Mesothelial cell of epicardium (in vitro differentiated cells): ENCODE measurements at regions not wholly inside any gene's neighbourhood (a gene's known extent, or its start where the extent isn't known, plus 50 kb on each side); places are given as distances from the start of the nearest gene placed in this dataset.

Source experiments
- DNase-seq, 2 experiments: peaks; one replicate each; pipeline ENCODE4 v3.0.0; 2021; ENCODE audit warnings: low spot score in 2 of 2; ENCODE audit not compliant: unreplicated experiment in 2 of 2
- H3K27ac Mint-ChIP-seq: 2 replicates; pipeline ENCODE4 v1.8.0; 2021; ENCODE audit warnings: mixed read lengths
- H3K27me3 Mint-ChIP-seq: 2 replicates; pipeline ENCODE4 v1.8.0; 2021; ENCODE audit warnings: low read depth, mixed read lengths
- H3K36me3 Mint-ChIP-seq: 2 replicates; pipeline ENCODE4 v1.8.0; 2021; ENCODE audit warnings: mixed read lengths
- H3K4me1 Mint-ChIP-seq: 2 replicates; pipeline ENCODE4 v1.8.0; 2021; ENCODE audit warnings: mixed read lengths
- H3K4me3 Mint-ChIP-seq: 2 replicates; pipeline ENCODE4 v1.8.0; 2021; ENCODE audit warnings: mild to moderate bottlenecking, moderate library complexity, mixed read lengths
- H3K9me3 Mint-ChIP-seq: 2 replicates; pipeline ENCODE4 v1.8.0; 2021; ENCODE audit warnings: mixed read lengths
- TF ChIP-seq, protein P1 (sequence below): fragments of 200-600 bp; sonication (generic); IDR thresholded peaks from one replicate; pipeline ENCODE4 v1.5.0; 2021; ENCODE audit warnings: antibody characterized with exemption; ENCODE audit not compliant: unreplicated experiment

GRCh38 chr11:109203176-109203575 is 218.8 kb upstream of the C11orf87 start:
- Mint-ChIP-seq H3K27me3 (no peaks in the 10 kb centered on the region), H3K4me1 (no peaks in the 10 kb centered on the region), H3K36me3 (no peaks in the 10 kb centered on the region), H3K27ac (no peak overlapping the region), H3K9me3 (peaks cover 11% of the 10 kb centered on the region), H3K4me3 (no peak overlapping the region)
- TF ChIP-seq, protein P1, sequence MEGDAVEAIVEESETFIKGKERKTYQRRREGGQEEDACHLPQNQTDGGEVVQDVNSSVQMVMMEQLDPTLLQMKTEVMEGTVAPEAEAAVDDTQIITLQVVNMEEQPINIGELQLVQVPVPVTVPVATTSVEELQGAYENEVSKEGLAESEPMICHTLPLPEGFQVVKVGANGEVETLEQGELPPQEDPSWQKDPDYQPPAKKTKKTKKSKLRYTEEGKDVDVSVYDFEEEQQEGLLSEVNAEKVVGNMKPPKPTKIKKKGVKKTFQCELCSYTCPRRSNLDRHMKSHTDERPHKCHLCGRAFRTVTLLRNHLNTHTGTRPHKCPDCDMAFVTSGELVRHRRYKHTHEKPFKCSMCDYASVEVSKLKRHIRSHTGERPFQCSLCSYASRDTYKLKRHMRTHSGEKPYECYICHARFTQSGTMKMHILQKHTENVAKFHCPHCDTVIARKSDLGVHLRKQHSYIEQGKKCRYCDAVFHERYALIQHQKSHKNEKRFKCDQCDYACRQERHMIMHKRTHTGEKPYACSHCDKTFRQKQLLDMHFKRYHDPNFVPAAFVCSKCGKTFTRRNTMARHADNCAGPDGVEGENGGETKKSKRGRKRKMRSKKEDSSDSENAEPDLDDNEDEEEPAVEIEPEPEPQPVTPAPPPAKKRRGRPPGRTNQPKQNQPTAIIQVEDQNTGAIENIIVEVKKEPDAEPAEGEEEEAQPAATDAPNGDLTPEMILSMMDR, result no peak
- DNase-seq, result no peak

DNA sequence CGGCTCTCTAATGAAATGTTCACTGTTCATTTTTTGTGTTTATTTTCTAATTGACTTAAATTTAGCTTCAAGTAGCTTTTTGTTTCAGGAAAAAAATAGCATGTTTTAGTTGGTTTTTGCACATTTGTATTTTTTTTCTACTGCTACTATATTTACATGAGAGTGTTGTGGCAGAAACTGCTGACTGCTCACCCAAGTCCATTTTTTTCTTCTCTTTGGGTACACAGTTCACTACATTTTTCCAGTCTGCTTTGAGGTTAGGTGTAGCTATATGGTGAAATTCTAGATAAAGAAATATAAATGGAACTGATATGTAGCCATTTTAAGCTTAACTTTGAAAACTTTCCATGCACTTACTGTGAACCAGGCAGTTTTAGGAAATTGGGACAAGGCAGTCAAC is 216.7 kb upstream of the C11orf87 start:
- Mint-ChIP-seq H3K36me3 (no peaks in the 10 kb centered on the region), H3K4me1 (no peaks in the 10 kb centered on the region), H3K4me3 (no peak overlapping the region), H3K9me3 (peaks cover 15% of the 10 kb centered on the region), H3K27me3 (no peaks in the 10 kb centered on the region), H3K27ac (no peak overlapping the region)
- TF ChIP-seq, protein P1, result no peak
- no peak for DNase-seq

GRCh38 chr11:109208121-109208520 is 213.9 kb upstream of the C11orf87 start:
- TF ChIP-seq, protein P1, result no peak
- no peaks in the 10 kb centered on the region for H3K36me3 Mint-ChIP-seq
- H3K27ac Mint-ChIP-seq, result no peak overlapping the region
- no peaks in the 10 kb centered on the region for H3K27me3 Mint-ChIP-seq
- DNase-seq, result no peak
- H3K4me3 Mint-ChIP-seq, result no peak overlapping the region
- H3K4me1 Mint-ChIP-seq, result no peaks in the 10 kb centered on the region
- peaks cover 33% of the 10 kb centered on the region for H3K9me3 Mint-ChIP-seq

DNA sequence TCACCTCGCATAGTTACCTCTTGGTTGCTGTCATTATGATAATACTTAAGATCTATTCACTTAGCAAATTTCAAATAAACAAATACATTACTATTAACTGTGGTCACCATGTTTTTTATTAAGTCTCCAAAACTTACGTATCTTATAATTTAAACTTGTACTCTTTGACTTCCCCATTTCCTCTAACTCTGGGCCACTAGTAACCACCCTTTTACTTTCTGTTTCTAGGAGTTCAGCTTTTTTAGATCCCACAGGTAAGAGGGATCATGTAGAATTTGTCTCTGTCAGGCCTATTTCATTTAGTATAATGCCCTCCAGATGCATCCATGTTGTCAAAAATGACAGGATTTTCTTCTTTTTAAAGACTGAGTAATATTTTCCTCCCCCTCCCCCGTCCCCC is 212.4 kb upstream of the C11orf87 start:
- TF ChIP-seq, protein P1, result no peak
- no peak overlapping the region for H3K27ac Mint-ChIP-seq
- H3K4me1 Mint-ChIP-seq, result no peaks in the 10 kb centered on the region
- peaks cover 33% of the 10 kb centered on the region for H3K9me3 Mint-ChIP-seq
- no peak overlapping the region for H3K4me3 Mint-ChIP-seq
- H3K27me3 Mint-ChIP-seq, result peaks cover 3% of the 10 kb centered on the region
- DNase-seq, result no peak
- no peaks in the 10 kb centered on the region for H3K36me3 Mint-ChIP-seq

DNA sequence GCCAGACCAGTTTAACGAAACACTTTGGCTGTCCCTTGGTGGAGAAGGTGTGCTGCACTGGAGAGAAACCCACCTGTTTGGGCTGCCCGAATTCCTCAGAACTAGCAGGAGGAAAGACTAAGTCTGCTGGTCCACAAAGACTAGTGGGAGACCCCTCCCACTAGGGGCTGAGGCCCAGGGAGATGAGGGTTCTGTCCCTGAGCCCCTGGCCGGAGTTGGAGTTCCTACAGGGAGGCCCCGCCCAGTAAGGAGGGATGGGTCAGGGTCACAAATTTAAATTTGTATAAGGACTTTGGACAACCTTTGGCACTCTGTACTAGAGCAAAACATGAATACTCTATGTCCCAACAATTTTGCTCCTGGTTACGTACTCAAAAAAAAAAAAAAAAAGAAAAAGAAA is 200.8 kb upstream of the C11orf87 start:
- Mint-ChIP-seq H3K4me1 (no peaks in the 10 kb centered on the region), H3K27me3 (no peaks in the 10 kb centered on the region), H3K4me3 (no peak overlapping the region), H3K9me3 (peaks cover 43% of the 10 kb centered on the region), H3K36me3 (no peaks in the 10 kb centered on the region), H3K27ac (no peak overlapping the region)
- TF ChIP-seq, protein P1, result no peak
- DNase-seq, result no peak

- Mint-ChIP-seq H3K36me3 (no peaks in the 10 kb centered on the region), H3K4me1 (no peaks in the 10 kb centered on the region), H3K4me3 (no peak overlapping the region), H3K9me3 (peaks cover 34% of the 10 kb centered on the region), H3K27me3 (no peaks in the 10 kb centered on the region), H3K27ac (no peak overlapping the region)
- TF ChIP-seq, protein P1, result no peak
- DNase-seq, result no peak
Measured at GRCh38 chr11:109222761-109223160, 199.2 kb upstream of the C11orf87 start.
